ENCODE measurements at regions not wholly inside any gene's neighbourhood (a gene's known extent, or its start where the extent isn't known, plus 50 kb on each side); places are given as distances from the start of the nearest gene placed in this dataset.

DNA sequence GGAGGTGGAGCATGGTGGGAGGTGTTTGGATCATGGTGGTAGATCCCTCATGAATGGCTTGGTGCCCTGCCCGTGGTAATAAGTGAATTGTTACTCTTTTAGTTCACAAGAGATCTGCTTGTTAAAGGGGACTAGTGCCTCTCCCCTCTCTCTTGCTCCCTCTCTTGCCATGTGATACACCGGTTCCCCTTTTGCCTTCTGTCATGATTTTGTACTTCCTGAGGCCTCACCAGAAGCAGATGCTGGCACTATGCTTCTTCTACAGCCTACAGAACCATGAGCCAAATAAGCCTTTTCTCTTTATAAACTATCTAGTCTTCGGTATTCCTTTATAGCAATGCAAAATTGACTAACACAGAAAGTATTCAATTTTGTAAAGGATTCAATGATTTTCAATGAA, 817.1 kb downstream of the TLR4 start:
- intact Hi-C loops (cut with DNase I): loop anchor here (5.0 to 10.0 kb wide), 3 partner anchors 346 to 846 kb away; partner anchors contain the start of gene BRINP1 (in 2 of the 2)

DNA sequence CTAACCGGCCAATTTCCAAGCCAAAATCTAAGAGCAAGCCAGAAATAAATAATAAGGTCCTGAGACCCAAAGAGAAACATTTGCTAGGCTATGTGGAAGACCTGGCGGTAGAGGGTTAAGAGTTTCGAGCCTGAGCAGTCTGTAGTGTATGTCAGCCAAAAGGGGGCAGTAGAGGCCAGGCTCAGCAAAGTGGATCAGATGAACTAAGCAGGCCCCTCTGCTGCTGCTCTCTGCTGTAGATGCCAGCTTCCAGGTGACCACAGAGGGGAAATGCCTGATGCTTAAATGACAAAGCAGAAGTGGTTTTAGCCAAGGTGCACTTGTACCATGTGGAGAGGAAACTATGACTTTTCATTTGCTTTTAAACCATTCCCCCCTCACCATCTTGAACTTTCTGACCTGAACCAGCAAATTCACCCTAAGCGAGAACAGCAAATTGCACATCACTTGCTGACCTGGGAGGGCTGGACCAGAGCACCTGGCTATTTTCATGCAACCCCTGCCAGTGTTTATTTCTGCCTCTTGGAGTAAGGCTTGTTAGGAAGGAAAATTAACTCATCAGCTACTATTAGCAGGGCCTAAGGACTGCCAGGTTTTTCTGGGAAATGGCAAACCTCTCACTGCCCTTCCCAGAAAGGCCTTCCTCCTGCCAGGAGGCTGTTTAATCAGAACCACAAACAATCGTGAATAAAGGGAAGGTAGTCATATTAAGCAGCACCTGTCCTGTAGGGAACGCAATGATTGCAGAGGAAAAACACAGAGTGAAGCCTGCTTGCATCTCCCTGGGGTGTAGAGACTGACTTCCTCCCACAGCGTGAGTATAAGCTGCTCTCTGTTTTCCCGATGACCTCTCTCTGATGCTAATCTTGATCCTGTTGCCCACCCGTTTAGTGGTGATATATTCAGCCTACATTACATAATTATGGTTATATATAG, 818.2 kb downstream of the TLR4 start:
- ATAC-seq: peak; percentile 50 to 80
- intact Hi-C loops (cut with DNase I): loop anchor here (5.0 to 10.0 kb wide), 3 partner anchors 348 to 845 kb away; partner anchors contain the start of gene BRINP1 (in 2 of the 2)

More for the DNA sequence above, 817.1 kb downstream of the TLR4 start:
- DNase-seq: no peak
- no peak for ATAC-seq

DNA sequence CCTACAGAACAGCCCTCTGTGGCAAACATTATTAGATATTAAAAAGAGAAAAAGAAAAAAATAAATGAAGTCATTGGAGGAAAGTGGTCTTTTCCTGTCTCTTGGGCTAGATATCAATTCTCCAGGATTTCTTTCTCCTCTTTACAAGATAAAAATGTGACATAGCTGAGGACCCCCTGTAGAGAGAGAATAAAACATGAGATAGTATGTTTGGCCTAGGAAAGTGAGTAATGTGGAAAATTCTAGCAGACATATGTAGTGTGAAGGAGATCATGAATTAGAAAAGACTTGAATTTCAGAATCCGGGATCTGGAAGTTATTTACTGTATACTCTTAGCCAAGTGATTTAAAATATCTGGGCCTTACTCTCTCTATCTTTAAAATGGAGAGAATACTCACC, 823.1 kb downstream of the TLR4 start:
- intact Hi-C loops (cut with DNase I): loop anchor here (10.0 kb wide), 2 partner anchors 352 to 838 kb away; partner anchors contain the start of gene BRINP1 (in 1 of the 2)
- no peak for ATAC-seq
- no peak for DNase-seq

More for the DNA sequence above, 818.2 kb downstream of the TLR4 start:
- DNase-seq: peak; percentile 46

DNA sequence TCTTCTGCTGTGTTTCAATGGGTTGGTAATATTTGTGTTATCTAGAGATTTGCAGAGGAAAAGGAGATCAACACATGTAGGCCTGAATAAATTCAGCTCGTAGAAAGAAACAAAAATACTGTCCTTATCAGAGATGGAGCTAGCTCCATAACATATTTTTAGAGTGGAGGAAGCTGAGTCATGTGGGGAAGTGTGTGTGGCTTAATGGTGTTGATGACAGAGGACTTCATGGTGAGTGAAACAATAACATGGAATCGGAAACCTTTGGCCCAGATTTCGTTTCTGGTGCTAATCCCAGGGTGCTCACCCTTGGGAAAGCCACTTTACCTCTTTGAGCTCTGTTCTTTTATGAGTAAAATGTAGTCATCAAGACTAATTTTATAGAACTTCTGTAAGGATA, 825.0 kb downstream of the TLR4 start:
- intact Hi-C loops (cut with DNase I): loop anchor here (10.0 kb wide), 2 partner anchors 354 to 836 kb away; partner anchors contain the start of gene BRINP1 (in 1 of the 2)
- DNase-seq (no peak), ATAC-seq (peak; percentile 89 to 92)

DNA sequence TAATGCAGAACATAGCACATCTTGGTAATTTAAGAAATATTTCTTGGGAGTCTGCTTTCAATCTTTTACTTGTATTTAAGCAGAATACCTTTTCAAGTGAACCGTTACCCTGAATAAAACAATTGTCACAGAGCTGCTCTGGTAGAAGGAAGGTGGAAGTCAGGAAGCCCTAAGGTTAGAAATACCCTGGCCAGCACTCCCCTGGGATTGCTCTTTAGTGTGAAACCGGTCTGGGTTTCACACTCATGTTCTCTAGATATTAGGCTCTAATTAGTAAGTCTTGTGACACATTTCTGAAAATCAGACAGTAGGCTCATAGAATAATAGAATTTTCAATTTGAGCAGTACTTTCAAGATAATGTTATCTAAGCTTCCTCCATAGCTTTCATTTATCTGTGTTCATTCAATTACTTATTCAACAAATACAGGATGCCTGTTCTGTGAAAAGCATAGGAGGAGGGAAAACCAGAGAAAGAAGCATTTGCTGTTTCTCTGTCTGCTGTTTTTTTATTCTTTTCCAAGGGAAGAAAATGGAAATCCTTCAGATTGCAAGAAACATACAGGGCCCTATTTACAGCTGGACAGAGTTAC, 825.5 kb downstream of the TLR4 start:
- intact Hi-C loops (cut with DNase I): loop anchor here (10.0 kb wide), 2 partner anchors 355 to 835 kb away; partner anchors contain the start of gene BRINP1 (in 1 of the 2)
- peak in 1 of 2 donors; percentile 39 for ATAC-seq
- DNase-seq: no peak

DNA sequence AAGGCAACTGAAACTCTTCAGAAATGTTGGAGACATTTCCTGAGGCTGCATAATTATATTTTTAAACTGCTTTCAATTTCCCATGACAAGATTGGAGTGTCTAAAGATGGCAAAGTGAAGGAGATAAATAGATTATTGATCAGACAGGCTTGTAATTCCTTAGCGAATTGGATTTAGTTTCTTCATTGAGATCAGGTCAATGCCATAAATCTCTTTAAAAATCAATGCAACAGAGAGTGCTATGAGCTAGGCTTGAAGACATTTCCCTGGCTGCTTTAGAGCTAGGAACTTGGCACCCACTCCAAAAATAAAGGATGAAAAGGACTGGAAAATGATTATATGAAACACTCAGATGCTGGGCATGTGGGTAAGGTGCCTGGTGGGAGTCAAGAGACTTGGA, 828.4 kb downstream of the TLR4 start:
- ATAC-seq: no peak
- DNase-seq: no peak
- intact Hi-C loops (cut with DNase I): no loop called here

DNA sequence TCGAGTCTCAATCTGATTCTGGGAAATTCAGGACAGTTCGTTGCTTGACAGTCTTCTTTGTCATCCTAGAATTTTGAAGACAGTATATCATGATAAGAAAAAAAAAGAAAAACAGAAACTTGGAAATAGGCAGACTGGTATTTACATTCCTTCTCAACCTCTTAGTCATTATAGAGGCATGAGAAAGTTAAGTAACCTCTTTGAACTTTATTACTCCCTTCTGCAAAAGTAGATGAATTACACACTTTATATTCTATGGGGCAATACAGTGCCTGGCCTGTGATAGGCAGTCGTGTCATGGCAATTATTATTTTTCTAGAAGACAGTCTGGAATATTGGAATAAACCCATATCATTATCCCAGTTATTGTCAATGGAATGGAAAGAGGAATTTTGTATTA, 828.9 kb downstream of the TLR4 start:
- DNase-seq (no peak), ATAC-seq (peak in 1 of 2 donors; percentile 89)
- intact Hi-C loops (cut with DNase I): no loop called here

DNA sequence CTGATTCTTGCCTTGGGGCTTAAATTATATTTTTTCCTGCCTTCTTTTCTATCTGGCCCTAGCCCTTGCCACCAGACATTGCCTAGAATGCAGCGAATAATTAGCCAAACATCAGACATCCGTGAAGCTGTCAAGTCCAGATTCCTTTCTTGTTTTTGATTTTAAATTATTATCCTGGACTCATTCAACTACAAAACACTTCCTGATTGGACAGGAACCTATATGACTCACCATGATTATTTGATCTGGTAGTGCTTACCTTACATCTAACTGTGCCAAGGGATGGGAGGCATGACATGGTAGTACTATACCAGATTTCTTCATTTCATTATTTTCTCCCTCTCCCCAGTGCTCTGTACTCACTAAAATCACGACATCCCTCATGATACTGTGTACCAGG, 829.6 kb downstream of the TLR4 start:
- DNase-seq: no peak
- peak in 1 of 2 donors; percentile 51 for ATAC-seq
- intact Hi-C loops (cut with DNase I): no loop called here

DNA sequence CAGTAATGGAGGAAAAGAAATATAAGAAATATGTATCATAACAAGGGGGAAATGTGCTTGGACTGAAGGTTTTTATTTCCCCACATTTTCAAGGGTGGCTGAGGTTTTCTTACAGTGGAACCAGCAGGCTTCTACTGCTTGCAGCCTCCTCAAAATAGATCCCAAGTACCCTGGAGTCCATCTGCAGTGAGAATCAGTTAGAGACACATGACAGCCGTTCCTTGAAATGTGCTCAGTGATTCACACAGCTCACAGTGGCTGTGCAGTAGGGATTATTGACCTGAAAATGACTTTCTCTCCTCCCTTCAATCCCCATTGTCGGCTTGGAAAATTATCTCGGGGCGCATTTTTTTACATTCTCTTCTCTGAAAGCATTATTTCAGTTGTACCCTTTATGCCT, 832.0 kb downstream of the TLR4 start:
- DNase-seq (no peak), ATAC-seq (no peak)
- intact Hi-C loops (cut with DNase I): no loop called here

DNA sequence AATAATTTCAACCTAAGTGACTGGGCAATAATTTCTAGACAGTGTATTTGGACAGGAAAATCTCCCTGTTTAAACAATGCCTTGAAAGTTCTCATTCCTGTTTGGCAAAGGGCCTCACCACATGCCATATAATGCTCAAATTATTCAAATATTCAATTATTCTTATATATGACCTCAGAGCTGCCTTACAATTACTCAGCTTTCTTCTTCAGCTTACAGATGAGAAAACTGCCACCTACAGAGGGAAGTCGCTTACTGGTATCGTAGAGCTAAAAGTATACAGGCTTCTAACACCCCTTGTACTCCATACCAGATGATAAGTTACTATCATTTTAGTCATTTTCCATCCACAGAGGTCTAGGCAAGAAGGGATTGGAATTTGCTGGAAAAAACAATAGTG, 830.3 kb downstream of the BRINP1 start:
- DNase-seq: no peak
- ATAC-seq: no peak
- intact Hi-C loops (cut with DNase I): no loop called here

DNA sequence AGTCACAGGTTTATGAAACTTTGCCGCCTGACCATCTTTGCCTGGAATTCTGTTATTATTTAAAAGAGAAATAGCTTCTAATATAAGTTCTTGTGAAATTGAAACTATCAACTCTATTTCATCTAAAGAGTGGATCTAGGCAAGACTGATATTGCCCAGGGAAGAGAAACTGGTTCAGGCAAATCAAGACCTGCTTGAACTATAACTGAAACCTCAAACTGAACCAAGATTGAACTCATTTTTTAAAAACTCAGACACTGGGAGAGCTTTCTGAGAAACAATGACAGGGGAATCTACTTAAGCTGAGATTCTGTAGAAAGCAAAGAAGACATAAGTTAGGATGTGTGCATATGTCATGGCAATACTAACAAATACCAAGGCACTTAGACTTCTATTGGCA, 815.8 kb downstream of the BRINP1 start:
- DNase-seq (no peak), ATAC-seq (no peak)
- intact Hi-C loops (cut with DNase I): no loop called here

DNA sequence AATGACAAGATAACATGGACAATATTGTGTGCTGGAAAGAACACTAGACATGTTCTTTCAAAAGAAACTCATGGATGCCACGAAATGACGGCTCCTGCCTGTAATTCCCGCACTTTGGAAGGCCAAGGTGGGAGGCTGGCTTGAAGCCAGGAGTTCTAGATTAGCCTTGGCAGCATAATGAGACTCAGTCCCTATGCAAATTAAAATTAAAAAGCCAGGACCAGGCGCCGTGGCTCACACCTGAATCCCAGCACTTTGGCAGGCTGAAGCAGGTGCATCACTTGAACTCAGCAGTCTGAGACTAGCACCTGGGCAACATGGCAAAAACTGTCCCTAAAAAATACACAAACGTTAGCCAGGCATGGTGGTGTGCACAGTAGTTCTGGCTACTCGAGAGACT, 814.2 kb downstream of the BRINP1 start:
- ATAC-seq (no peak), DNase-seq (no peak)
- intact Hi-C loops (cut with DNase I): no loop called here

DNA sequence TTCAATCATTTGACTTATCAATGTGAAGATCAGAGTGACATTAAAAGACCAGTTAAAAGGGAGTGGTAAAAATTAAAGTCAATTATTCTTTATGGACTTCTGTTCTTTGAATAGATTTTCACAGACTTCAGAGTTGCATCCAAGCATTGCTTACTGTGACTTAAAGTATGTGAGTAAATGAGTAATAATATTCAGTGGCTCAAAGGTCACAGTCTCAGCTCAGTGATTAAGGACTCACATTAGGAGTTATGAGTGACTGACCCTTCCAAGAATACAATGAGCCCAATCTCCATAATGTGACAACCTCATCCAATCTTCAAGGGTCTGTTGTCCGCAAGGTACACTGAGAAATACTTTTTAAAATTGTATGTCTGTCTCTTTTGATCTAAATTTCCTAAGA, 811.2 kb downstream of the BRINP1 start:
- intact Hi-C loops (cut with DNase I): no loop called here
- DNase-seq (no peak), ATAC-seq (no peak)

DNA sequence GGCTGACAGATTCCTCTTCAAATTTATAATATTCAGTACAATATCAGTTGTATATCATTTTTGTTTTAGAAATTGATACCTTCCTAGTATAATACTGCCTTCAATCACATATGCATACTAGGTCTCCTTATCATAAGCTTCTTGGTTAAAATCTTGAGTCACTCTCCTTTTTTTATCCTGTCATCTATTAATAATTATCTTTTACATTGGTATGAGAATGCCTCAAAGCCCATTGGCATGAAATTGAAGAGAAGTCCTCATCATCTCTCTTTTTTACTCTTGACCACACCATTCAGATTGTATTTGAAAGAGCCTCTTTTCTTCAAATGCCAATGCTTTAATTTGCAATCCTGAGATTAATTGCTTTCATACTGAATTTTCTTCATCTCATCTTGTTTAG, 810.3 kb downstream of the BRINP1 start:
- intact Hi-C loops (cut with DNase I): no loop called here
- ATAC-seq (no peak), DNase-seq (no peak)

DNA sequence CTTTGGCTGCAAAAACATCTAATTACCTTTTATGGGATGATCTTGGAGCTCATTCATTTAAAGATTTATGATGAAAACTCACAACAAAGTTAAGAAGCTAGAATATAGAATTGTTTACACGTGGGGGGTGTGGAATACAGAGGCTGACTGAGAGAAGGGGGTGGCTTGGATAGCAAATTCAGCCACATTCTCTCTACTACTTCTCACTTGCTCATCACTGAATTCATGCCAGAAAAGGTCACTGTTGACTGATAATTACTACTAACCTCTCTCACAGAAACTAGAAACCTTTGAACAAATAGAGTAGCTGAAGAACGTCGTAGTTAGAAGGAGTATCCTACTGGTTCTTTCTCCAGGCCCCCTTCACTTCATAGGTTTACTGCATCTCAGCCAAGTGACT, 808.2 kb downstream of the BRINP1 start:
- ATAC-seq (no peak), DNase-seq (no peak)
- intact Hi-C loops (cut with DNase I): no loop called here

DNA sequence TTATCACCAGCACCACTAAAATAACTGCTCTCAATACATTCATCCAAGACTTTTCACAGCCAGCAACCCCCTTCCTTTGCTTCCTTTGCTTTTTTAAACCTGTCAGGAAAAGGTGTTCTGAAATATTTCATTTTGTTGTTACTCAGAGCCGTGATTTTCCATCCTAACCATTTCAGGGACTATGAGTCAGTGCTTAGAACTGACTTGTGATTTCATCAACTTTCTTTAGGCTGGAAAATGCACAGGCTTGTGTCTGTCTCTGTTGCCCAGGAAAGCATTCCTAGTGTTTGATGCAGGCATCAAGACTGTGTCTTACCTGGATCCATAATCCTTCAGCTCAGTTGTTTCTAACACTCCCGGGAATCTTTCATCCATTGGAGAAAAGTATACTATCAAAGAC, 805.6 kb downstream of the BRINP1 start:
- intact Hi-C loops (cut with DNase I): no loop called here
- DNase-seq (no peak), ATAC-seq (peak in 1 of 2 donors; percentile 27)

DNA sequence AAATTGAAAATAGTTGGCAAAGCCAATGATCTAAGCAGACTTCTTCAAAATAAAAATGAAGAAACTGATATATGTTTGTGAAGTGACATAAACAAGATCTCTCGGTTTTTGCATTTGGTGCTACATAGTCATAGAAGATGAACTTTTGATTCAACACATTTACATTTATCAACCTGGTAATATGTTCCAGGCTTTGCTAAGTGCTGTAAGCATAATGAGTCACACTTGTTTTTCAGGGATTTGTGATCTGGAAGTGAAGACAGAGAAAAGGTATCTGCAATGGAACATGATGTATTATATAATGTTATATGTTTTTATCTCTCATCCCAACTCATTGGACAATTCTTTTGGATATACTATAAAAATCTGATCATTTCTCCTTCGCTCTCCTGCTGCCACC, 801.4 kb downstream of the BRINP1 start:
- ATAC-seq: no peak
- no peak for DNase-seq
- intact Hi-C loops (cut with DNase I): no loop called here

DNA sequence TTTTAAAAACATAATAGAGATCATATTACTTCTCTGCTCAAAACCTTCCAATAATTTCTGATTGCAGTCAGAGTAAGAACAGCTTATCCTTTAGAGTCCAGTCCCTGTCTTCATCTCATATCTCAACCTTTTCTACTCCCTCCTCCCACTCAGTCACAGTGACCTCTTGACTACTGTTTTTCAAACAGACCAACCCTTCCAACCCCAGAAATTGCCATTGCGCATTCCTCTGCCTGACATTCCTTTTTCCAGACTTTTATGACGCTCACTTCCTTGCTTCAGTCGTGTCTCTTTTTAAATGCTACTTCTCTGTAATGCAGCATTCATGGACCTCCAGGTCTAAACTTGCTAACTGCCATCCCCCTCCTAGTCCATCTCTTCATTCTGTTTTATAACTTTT, 800.5 kb downstream of the BRINP1 start:
- intact Hi-C loops (cut with DNase I): no loop called here
- DNase-seq (no peak), ATAC-seq (no peak)

DNA sequence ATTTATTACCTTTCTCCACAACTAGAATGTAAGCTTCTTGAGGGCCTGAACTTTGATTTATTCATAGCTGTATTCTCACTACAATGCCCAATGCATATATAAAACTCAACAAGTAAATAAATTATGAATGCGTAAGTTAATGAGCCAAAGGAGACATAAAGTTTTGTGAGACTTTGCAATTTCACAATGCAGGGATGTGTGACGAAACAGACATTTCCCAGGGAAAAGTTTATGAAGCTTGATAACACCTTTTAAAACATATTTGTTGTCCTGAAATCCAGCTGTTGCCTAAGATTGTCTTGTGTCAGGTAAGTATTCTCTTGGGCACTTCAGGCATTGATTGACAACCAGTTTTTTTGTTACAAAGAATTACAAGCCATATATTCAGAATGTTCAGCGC, 800.1 kb downstream of the BRINP1 start:
- intact Hi-C loops (cut with DNase I): no loop called here
- no peak for ATAC-seq

DNA sequence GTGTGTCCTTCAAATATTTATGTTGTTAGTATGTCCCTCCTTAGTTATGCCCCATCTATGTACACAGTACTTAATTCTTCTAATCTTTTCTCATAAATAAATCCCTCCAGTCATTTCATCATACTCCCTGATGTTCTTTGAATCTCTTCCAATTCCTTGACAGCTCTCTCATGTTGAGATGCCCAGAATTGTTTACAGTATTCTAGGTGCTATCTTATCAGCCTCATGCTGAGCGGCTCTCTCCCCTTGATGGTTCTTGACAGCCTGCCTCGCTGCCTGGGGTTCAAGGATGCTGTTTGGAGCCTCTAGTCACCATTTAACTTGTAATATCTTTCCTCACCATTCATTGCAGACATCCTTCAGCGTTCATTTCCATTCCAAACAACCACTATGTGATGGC, 799.2 kb downstream of the BRINP1 start:
- intact Hi-C loops (cut with DNase I): no loop called here
- DNase-seq (no peak), ATAC-seq (peak in 1 of 2 donors; percentile 97)

More for the DNA sequence above, 800.1 kb downstream of the BRINP1 start:
- DNase-seq: no peak
